Activated T-cell treated with anti-CD3 and anti-CD28 coated beads, Interleukin-2, amount 50 U/mL, for 72 hours (primary cell): ENCODE measurements at regions not wholly inside any gene's neighbourhood (a gene's known extent, or its start where the extent isn't known, plus 50 kb on each side); places are given as distances from the start of the nearest gene placed in this dataset.

Experiments
- ATAC-seq, 2 donors: fragments of 150-1000 bp; cut with Tn5 transposase; replicated peaks in 1 of 2; 2 replicates each; pipeline ENCODE4 v1.10.0; 2021; ENCODE audit warnings: moderate library complexity in 2 of 2, mild to moderate bottlenecking in 1 of 2
- DNase-seq, 2 donors: peaks; one replicate each; pipeline ENCODE4 v3.0.0; 2021 to 2022; ENCODE audit warnings: mixed read lengths in 1 of 2
- H3K27ac Mint-ChIP-seq: one replicate; pipeline ENCODE4 v1.8.0; 2022; ENCODE audit warnings: mild to moderate bottlenecking, moderate library complexity, mixed read lengths
- H3K27me3 Mint-ChIP-seq: one replicate; pipeline ENCODE4 v1.8.0; 2022; ENCODE audit warnings: low read depth, mixed read lengths
- H3K36me3 Mint-ChIP-seq, 2 donors: one replicate each; pipeline ENCODE4 v1.8.0; 2022; ENCODE audit warnings: mixed read lengths in 2 of 2, mild to moderate bottlenecking in 1 of 2; ENCODE audit not compliant: insufficient read depth in 2 of 2
- H3K4me1 Mint-ChIP-seq: one replicate; pipeline ENCODE4 v1.8.0; 2022; ENCODE audit warnings: low read depth, mixed read lengths
- H3K4me3 Mint-ChIP-seq, 2 donors: one replicate each; pipeline ENCODE4 v1.8.0; 2022; ENCODE audit warnings: mild to moderate bottlenecking in 2 of 2, mixed read lengths in 2 of 2, moderate library complexity in 2 of 2
- H3K9me3 Mint-ChIP-seq, 2 donors: one replicate each; pipeline ENCODE4 v1.8.0; 2022; ENCODE audit warnings: mixed read lengths in 2 of 2

GRCh38 chr20:48544402-48545339 lies 283.1 kb downstream of the PREX1 start:
- H3K27me3 Mint-ChIP-seq = peaks cover 30% of the 10 kb centered on the region
- H3K9me3 Mint-ChIP-seq = no peaks in the 10 kb centered on the region
- H3K4me1 Mint-ChIP-seq = no peaks in the 10 kb centered on the region
- no peak overlapping the region for H3K27ac Mint-ChIP-seq
- no peak overlapping the region for H3K4me3 Mint-ChIP-seq
- no peak for DNase-seq
- no peak for ATAC-seq
- H3K36me3 Mint-ChIP-seq = no peaks in the 10 kb centered on the region

DNA sequence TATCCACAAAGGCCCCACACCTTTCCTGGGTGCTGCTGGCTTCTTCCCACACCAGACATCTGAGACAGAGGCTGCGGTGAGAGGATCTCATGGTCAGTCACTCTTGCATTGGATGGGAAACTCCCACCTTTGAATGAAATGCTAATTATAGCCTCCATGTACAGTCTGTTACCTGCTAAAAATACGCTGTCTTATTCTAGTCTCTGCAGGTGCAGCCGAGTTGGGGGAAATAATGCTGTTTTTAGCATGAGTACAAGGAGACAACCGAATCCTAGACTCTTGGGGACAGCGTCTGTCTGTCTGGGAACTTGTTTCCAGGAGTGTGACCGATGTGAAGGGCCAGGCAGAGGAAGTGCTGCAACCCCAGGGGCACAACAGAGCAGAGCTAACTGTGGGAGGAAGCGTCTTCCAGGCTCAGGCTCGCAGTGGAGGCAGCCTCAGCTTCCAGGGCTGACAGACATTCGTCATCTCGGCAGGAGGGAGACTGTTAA lies 286.2 kb downstream of the PREX1 start:
- no peaks in the 10 kb centered on the region for H3K4me1 Mint-ChIP-seq
- DNase-seq = no peak
- no peak for ATAC-seq
- H3K36me3 Mint-ChIP-seq = no peaks in the 10 kb centered on the region
- peaks cover 36% of the 10 kb centered on the region for H3K27me3 Mint-ChIP-seq
- no peak overlapping the region for H3K4me3 Mint-ChIP-seq
- peaks cover 0 to under 1% of the 10 kb centered on the region in 2 donors for H3K9me3 Mint-ChIP-seq
- H3K27ac Mint-ChIP-seq = no peak overlapping the region

DNA sequence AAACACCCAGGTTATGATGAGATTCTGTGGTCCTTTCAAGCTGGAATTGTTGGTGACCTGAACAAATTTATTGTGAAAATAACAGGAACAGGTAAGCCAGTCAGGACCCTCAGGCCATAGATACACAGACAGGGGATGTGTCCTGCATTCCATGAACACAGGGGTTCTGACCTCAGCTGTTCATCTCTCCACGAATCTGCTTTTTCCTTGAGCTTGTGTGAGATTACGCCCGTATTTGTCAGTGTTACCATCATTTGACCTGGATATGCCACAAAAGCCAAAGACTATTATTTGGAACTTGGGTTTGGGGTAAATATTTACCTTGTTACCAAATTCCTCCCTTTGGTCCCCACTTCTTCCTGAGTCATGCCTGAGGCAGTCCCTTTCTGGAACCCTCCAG lies 288.9 kb downstream of the PREX1 start:
- ATAC-seq = no peak
- no peak for DNase-seq
- no peak overlapping the region for H3K27ac Mint-ChIP-seq
- no peaks in the 10 kb centered on the region for H3K36me3 Mint-ChIP-seq
- H3K9me3 Mint-ChIP-seq = peaks cover 0 to 2% of the 10 kb centered on the region in 2 donors
- H3K4me3 Mint-ChIP-seq = no peak overlapping the region
- H3K27me3 Mint-ChIP-seq = peaks cover 33% of the 10 kb centered on the region
- no peaks in the 10 kb centered on the region for H3K4me1 Mint-ChIP-seq

GRCh38 chr20:48538058-48538825 lies 289.6 kb downstream of the PREX1 start:
- ATAC-seq = no peak
- H3K27ac Mint-ChIP-seq = no peak overlapping the region
- no peak for DNase-seq
- no peaks in the 10 kb centered on the region for H3K4me1 Mint-ChIP-seq
- peaks cover 0 to 2% of the 10 kb centered on the region in 2 donors for H3K9me3 Mint-ChIP-seq
- no peak overlapping the region for H3K4me3 Mint-ChIP-seq
- no peaks in the 10 kb centered on the region for H3K36me3 Mint-ChIP-seq
- peaks cover 32% of the 10 kb centered on the region for H3K27me3 Mint-ChIP-seq

DNA sequence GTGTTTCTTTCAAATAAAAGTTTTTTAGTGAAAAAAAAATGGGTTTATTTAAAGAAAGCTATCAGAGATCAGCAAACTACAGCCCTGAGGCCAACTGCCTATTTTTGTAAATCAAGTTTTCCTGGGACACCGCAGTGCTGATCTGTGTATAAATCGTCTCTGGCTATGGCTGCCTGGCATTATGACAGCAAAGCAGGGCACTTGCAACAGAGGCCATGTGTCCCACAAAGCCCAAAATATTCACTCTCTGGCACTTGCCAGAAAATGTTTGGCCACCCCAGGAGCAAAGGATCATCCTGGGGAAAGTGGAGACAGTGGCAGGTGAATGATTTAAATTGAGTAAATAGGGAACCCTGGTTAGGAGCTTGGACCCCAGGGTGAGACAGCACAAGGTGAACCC lies 291.6 kb downstream of the PREX1 start:
- H3K27me3 Mint-ChIP-seq = peaks cover 23% of the 10 kb centered on the region
- H3K9me3 Mint-ChIP-seq = peaks cover 0 to 2% of the 10 kb centered on the region in 2 donors
- H3K27ac Mint-ChIP-seq = no peak overlapping the region
- DNase-seq (no peak), ATAC-seq (no peak)
- H3K4me1 Mint-ChIP-seq = no peaks in the 10 kb centered on the region
- no peaks in the 10 kb centered on the region for H3K36me3 Mint-ChIP-seq
- H3K4me3 Mint-ChIP-seq = no peak overlapping the region

GRCh38 chr20:48535556-48535955 lies 292.2 kb downstream of the PREX1 start:
- Mint-ChIP-seq H3K4me1 (no peaks in the 10 kb centered on the region), H3K27me3 (peaks cover 30% of the 10 kb centered on the region), H3K36me3 (no peaks in the 10 kb centered on the region), H3K27ac (no peak overlapping the region), H3K4me3 (no peak overlapping the region), H3K9me3 (peaks cover 0 to 2% of the 10 kb centered on the region in 2 donors)
- DNase-seq (no peak), ATAC-seq (no peak)

GRCh38 chr20:48532028-48532427 lies 295.8 kb downstream of the PREX1 start:
- Mint-ChIP-seq H3K27me3 (peaks cover 33% of the 10 kb centered on the region), H3K4me3 (no peak overlapping the region), H3K4me1 (no peaks in the 10 kb centered on the region), H3K27ac (no peak overlapping the region), H3K36me3 (no peaks in the 10 kb centered on the region), H3K9me3 (peaks cover 0 to 2% of the 10 kb centered on the region in 2 donors)
- ATAC-seq = no peak
- no peak for DNase-seq

GRCh38 chr20:48531505-48531904 lies 296.3 kb downstream of the PREX1 start:
- H3K4me1 Mint-ChIP-seq = no peaks in the 10 kb centered on the region
- H3K9me3 Mint-ChIP-seq = peaks cover 0 to under 1% of the 10 kb centered on the region in 2 donors
- peaks cover 32% of the 10 kb centered on the region for H3K27me3 Mint-ChIP-seq
- H3K4me3 Mint-ChIP-seq = no peak overlapping the region
- no peaks in the 10 kb centered on the region for H3K36me3 Mint-ChIP-seq
- no peak for ATAC-seq
- DNase-seq = no peak
- no peak overlapping the region for H3K27ac Mint-ChIP-seq

DNA sequence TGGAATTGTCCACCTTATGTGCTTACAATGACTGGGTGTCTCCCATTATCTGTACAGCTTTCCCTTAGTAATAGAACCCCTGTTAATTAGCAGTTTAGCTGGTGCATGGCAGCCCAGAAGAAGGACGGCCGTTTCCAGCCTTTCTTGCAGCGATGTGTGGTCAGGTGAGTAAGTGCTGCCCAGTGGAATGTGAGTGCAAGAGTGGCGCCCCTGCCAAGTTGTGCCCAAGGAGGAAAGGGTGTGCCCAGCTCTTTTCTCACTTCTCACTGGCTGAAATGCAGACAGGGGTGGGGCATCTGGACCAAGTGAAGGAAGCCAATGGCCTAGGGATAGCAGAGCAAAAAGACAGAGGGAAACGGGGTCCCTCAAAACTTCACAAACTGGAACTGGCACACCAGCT lies 296.8 kb downstream of the PREX1 start:
- Mint-ChIP-seq H3K9me3 (no peaks in the 10 kb centered on the region), H3K36me3 (no peaks in the 10 kb centered on the region), H3K4me3 (no peak overlapping the region), H3K4me1 (no peaks in the 10 kb centered on the region), H3K27ac (no peak overlapping the region), H3K27me3 (peaks cover 33% of the 10 kb centered on the region)
- no peak for ATAC-seq
- no peak for DNase-seq

GRCh38 chr20:48528346-48528745 lies 299.5 kb downstream of the PREX1 start:
- peaks cover 24% of the 10 kb centered on the region for H3K27me3 Mint-ChIP-seq
- no peaks in the 10 kb centered on the region for H3K9me3 Mint-ChIP-seq
- H3K4me1 Mint-ChIP-seq = no peaks in the 10 kb centered on the region
- H3K4me3 Mint-ChIP-seq = no peak overlapping the region
- H3K27ac Mint-ChIP-seq = no peak overlapping the region
- DNase-seq (no peak), ATAC-seq (no peak)
- H3K36me3 Mint-ChIP-seq = no peaks in the 10 kb centered on the region

DNA sequence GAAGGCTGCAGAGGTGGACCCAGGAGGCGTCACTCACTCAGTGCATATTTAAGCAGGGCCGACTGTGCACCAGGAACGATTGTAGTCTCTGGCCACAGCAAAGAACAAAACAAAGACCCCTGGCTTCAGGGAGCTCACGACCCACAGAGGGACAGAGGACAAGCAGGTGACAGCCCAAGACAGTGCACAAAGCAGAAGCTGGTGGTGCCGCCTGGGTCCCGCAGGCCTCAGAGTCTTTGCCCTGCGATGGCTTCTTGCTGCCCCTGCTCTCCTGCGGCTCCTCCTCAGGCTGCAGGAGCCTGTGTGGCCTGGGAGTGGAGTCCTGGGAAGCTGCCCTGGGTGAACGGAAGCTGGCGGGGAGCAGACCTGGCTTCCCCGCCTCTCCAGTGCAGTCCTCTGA lies 300.0 kb downstream of the PREX1 start:
- ATAC-seq (no peak), DNase-seq (no peak)
- H3K4me1 Mint-ChIP-seq = no peaks in the 10 kb centered on the region
- H3K4me3 Mint-ChIP-seq = no peak overlapping the region
- no peaks in the 10 kb centered on the region for H3K9me3 Mint-ChIP-seq
- no peak overlapping the region for H3K27ac Mint-ChIP-seq
- no peaks in the 10 kb centered on the region for H3K36me3 Mint-ChIP-seq
- H3K27me3 Mint-ChIP-seq = peaks cover 30% of the 10 kb centered on the region

DNA sequence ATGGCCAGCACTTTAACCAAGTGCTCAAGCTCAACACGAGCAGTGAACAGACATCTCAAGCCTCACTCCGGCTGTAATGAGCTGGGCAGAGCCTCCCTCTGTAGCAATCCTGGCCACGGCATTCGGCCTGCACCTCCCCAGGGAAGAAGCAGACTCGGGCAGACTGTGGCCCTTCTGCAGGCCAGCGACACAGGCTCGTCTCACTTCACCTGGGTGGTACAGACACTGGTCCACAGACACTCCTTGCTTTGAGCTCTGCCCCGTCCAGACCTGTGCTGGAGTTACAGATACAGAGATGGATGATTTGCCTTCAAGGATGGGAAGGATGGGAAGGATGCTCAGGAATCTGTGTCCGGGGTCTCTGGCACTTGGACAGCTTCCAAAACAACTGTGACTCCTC lies 300.9 kb downstream of the PREX1 start:
- Mint-ChIP-seq H3K36me3 (no peaks in the 10 kb centered on the region), H3K9me3 (no peaks in the 10 kb centered on the region)
- DNase-seq = no peak

DNA sequence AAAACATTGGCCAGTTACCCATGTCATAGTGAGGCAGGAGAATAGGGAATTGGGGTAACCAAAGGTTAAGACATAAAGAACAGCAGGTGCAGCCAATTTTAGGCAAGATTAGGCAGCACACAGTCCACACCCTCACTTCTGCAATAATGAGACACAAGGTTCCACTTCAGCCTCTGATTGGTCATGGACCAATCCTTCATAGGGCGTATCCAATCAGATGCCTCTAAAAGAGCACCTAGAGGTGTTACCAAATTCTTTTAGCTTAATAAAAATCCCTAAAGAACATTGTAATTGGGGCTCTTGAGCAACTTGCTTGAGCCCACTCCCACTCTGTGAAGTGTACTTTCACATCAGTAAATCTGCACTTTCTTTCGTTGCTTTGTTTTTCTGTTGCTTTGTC lies 302.4 kb downstream of the PREX1 start:
- no peaks in the 10 kb centered on the region for H3K9me3 Mint-ChIP-seq
- no peaks in the 10 kb centered on the region for H3K4me1 Mint-ChIP-seq
- DNase-seq = no peak
- H3K4me3 Mint-ChIP-seq = no peak overlapping the region
- no peak overlapping the region for H3K27ac Mint-ChIP-seq
- ATAC-seq = no peak
- no peaks in the 10 kb centered on the region for H3K36me3 Mint-ChIP-seq
- H3K27me3 Mint-ChIP-seq = peaks cover 16% of the 10 kb centered on the region

More for the DNA sequence above, 300.9 kb downstream of the PREX1 start:
- no peaks in the 10 kb centered on the region for H3K4me1 Mint-ChIP-seq
- peaks cover 28% of the 10 kb centered on the region for H3K27me3 Mint-ChIP-seq
- no peak overlapping the region for H3K4me3 Mint-ChIP-seq
- no peak for ATAC-seq
- H3K27ac Mint-ChIP-seq = no peak overlapping the region
